ENCODE measurements at regions not wholly inside any gene's neighbourhood (a gene's known extent, or its start where the extent isn't known, plus 50 kb on each side); places are given as distances from the start of the nearest gene placed in this dataset.

DNA sequence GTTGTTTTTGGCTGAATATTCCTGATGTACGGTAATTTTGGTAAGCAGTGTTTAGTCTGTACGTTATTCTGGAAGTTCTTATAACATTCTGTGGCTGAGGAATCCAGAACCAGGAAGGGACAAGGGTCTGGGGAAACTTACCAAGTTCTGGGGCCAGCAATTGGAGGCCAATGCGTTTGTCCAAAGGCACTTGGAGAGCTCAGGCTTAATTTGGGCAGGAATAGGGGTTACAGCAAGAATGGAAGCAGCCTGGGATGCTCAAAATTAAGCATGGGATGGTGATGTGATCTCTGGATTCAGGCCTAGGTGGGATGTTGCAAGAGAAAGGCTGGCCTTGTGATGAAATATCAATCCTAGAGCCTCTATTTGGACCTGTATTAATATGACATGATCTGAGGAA is 235.2 kb upstream of the NOX3 start (continued):
- TF ChIP-seq, protein P1, sequence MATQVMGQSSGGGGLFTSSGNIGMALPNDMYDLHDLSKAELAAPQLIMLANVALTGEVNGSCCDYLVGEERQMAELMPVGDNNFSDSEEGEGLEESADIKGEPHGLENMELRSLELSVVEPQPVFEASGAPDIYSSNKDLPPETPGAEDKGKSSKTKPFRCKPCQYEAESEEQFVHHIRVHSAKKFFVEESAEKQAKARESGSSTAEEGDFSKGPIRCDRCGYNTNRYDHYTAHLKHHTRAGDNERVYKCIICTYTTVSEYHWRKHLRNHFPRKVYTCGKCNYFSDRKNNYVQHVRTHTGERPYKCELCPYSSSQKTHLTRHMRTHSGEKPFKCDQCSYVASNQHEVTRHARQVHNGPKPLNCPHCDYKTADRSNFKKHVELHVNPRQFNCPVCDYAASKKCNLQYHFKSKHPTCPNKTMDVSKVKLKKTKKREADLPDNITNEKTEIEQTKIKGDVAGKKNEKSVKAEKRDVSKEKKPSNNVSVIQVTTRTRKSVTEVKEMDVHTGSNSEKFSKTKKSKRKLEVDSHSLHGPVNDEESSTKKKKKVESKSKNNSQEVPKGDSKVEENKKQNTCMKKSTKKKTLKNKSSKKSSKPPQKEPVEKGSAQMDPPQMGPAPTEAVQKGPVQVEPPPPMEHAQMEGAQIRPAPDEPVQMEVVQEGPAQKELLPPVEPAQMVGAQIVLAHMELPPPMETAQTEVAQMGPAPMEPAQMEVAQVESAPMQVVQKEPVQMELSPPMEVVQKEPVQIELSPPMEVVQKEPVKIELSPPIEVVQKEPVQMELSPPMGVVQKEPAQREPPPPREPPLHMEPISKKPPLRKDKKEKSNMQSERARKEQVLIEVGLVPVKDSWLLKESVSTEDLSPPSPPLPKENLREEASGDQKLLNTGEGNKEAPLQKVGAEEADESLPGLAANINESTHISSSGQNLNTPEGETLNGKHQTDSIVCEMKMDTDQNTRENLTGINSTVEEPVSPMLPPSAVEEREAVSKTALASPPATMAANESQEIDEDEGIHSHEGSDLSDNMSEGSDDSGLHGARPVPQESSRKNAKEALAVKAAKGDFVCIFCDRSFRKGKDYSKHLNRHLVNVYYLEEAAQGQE (IDR thresholded peaks at IDR 0.05; ENCODE audit: borderline replicate concordance): no peak

DNA sequence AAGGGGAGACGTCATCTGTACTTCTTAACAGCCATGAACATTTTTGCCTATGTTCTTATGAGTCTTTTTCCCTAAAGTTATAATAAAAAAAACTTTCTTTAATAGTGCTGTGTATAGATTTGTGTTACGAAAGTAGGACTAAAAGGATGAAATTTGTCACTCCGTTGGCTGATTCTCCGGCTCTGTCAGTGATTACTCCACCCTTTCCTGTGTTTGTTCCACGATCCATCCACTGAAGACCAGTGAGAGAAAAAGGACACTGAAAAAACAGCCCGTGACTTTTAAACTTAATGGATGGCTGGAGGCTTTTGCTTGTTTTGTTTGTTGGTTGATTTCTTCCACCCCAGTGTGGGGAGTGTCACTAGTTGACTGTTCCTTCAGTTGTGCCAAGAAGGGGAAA is 232.0 kb upstream of the NOX3 start:
- TF ChIP-seq EZH2 (IDR thresholded peaks at IDR 0.05; ENCODE audit: borderline replicate concordance, insufficient read depth, low read length, poor library complexity, severe bottlenecking) (no peak), MXI1 (conservative IDR thresholded peaks at IDR 0.05; ENCODE audit: poor library complexity, severe bottlenecking) (no peak), RAD21 (conservative IDR thresholded peaks at IDR 0.05) (no peak)
- TF ChIP-seq, protein P2, sequence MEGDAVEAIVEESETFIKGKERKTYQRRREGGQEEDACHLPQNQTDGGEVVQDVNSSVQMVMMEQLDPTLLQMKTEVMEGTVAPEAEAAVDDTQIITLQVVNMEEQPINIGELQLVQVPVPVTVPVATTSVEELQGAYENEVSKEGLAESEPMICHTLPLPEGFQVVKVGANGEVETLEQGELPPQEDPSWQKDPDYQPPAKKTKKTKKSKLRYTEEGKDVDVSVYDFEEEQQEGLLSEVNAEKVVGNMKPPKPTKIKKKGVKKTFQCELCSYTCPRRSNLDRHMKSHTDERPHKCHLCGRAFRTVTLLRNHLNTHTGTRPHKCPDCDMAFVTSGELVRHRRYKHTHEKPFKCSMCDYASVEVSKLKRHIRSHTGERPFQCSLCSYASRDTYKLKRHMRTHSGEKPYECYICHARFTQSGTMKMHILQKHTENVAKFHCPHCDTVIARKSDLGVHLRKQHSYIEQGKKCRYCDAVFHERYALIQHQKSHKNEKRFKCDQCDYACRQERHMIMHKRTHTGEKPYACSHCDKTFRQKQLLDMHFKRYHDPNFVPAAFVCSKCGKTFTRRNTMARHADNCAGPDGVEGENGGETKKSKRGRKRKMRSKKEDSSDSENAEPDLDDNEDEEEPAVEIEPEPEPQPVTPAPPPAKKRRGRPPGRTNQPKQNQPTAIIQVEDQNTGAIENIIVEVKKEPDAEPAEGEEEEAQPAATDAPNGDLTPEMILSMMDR (IDR thresholded peaks at IDR 0.05; ENCODE audit: poor library complexity, severe bottlenecking): no peak

DNA sequence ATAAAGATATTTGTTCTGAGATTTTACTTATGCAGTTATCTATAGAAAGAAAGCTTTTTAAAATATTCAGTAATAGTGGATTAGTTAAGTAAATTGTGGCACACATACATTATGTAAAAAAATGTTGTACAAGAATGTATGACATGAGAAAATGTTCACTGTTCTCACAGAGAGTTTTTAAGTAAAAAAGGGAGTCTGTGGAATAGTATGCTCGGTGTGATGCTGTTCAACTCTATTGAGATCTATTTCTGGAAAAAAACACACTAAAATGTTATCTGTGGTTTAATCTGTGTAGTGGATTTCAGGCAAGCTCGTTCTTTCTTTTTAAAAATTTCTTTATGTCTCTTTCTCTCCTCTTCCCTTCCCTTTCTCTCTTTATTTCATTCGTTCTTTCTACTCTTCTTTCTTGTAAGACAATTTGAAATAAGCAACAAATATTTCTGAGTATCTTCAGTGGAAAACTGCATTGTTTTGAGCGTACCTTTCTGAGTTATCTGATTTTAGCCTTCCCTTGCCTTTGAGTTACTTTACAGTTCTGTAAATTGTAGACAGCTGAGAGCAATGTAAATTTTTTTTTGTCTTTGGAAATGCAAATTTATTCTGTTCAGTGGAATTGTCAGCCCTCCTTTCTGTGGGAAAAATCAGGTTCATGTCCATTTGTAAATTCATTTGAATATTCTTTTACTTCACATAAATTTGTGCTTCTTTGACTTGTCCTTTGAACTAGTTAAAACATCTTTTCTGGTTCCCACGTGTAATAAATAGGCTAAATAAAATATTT is 229.0 kb upstream of the NOX3 start:
- no peak overlapping the region for H3K4me3 ChIP-seq (ENCODE audit: low read length)
- H3K9me3 ChIP-seq (ENCODE audit: low read length): no peaks in the 10 kb centered on the region
- no peaks in the 10 kb centered on the region for H3K79me2 ChIP-seq (replicated peaks; ENCODE audit: insufficient read depth, low read length)
- H2AFZ ChIP-seq (ENCODE audit: low read depth, low read length): no peak overlapping the region
- no peak overlapping the region for H3K4me2 ChIP-seq (ENCODE audit: low read length)
- H3K9ac ChIP-seq (ENCODE audit: low read length): no peak overlapping the region
- H3F3A ChIP-seq (ENCODE audit: insufficient read depth, low read length, poor library complexity, severe bottlenecking): no peaks in the 10 kb centered on the region
- no peak for TF ChIP-seq EP300 (conservative IDR thresholded peaks at IDR 0.05; ENCODE audit: poor library complexity, severe bottlenecking)
- H3K27me3 ChIP-seq (ENCODE audit: insufficient read depth, low read depth, low read length): no peaks in the 10 kb centered on the region
- H4K20me1 ChIP-seq (ENCODE audit: insufficient read depth): no peaks in the 10 kb centered on the region
- H3K9me2 ChIP-seq (ENCODE audit: insufficient read depth, low read length): no peaks in the 10 kb centered on the region
- no peak overlapping the region for H3K27ac ChIP-seq (ENCODE audit: low read length)
- no peaks in the 10 kb centered on the region for H3K36me3 ChIP-seq (ENCODE audit: insufficient read depth, low read length)

More for the DNA sequence above, 232.0 kb upstream of the NOX3 start:
- Histone ChIP-seq H3F3A (ENCODE audit: insufficient read depth, low read length, poor library complexity, severe bottlenecking) (no peaks in the 10 kb centered on the region), H3K36me3 (ENCODE audit: insufficient read depth, low read length) (no peaks in the 10 kb centered on the region), H3K4me2 (ENCODE audit: low read length) (no peak overlapping the region), H3K27ac (ENCODE audit: low read length) (no peak overlapping the region), H3K9ac (ENCODE audit: low read length) (no peak overlapping the region), H3K9me3 (ENCODE audit: low read length) (no peaks in the 10 kb centered on the region), H3K9me2 (ENCODE audit: insufficient read depth, low read length) (no peaks in the 10 kb centered on the region), H3K27me3 (ENCODE audit: insufficient read depth, low read depth, low read length) (no peaks in the 10 kb centered on the region), H3K4me3 (ENCODE audit: low read length) (no peak overlapping the region), H2AFZ (ENCODE audit: low read depth, low read length) (no peak overlapping the region), H3K79me2 (replicated peaks; ENCODE audit: insufficient read depth, low read length) (no peaks in the 10 kb centered on the region), H4K20me1 (ENCODE audit: insufficient read depth) (no peaks in the 10 kb centered on the region)

Data from neural cell (in vitro differentiated cells).